ENCODE measurements at regions not wholly inside any gene's neighbourhood (a gene's known extent, or its start where the extent isn't known, plus 50 kb on each side); places are given as distances from the start of the nearest gene placed in this dataset.

GRCh38 chr2:129752176-129752575 is 227.3 kb upstream of the RAB6C start:
- Histone ChIP-seq H3K27ac (replicated peaks) (no peak overlapping the region), H3K4me3 (replicated peaks; ENCODE audit: insufficient read depth, low read length) (no peak overlapping the region), H3K27me3 (ENCODE audit: insufficient read depth, poor library complexity, severe bottlenecking) (no peaks in the 10 kb centered on the region)
- DNase-seq (ENCODE audit: low read depth in 1 of 2, low spot score in 1 of 2), result no peak
- TF ChIP-seq GABPA (IDR thresholded peaks at IDR 0.05; ENCODE audit: low read depth), result no peak
- TF ChIP-seq SPI1 (IDR thresholded peaks at IDR 0.05; ENCODE audit: borderline replicate concordance, low read depth), result no peak
- no peak for TF ChIP-seq CTCF (IDR thresholded peaks at IDR 0.05; ENCODE audit: insufficient read depth, low read length)
- no peak for TF ChIP-seq POLR2AphosphoS5 (IDR thresholded peaks at IDR 0.05; ENCODE audit: low read depth)
- TF ChIP-seq REST (IDR thresholded peaks at IDR 0.05; ENCODE audit: insufficient replicate concordance, low read depth), result no peak

- H3K27ac ChIP-seq (replicated peaks), result no peak overlapping the region
- DNase-seq (ENCODE audit: low read depth in 1 of 2, low spot score in 1 of 2), result no peak
- H3K27me3 ChIP-seq (ENCODE audit: insufficient read depth, poor library complexity, severe bottlenecking), result no peaks in the 10 kb centered on the region
- TF ChIP-seq POLR2AphosphoS5 (IDR thresholded peaks at IDR 0.05; ENCODE audit: low read depth), result no peak
- no peak for TF ChIP-seq GABPA (IDR thresholded peaks at IDR 0.05; ENCODE audit: low read depth)
- no peak for TF ChIP-seq REST (IDR thresholded peaks at IDR 0.05; ENCODE audit: insufficient replicate concordance, low read depth)
- no peak for TF ChIP-seq SPI1 (IDR thresholded peaks at IDR 0.05; ENCODE audit: borderline replicate concordance, low read depth)
- TF ChIP-seq CTCF (IDR thresholded peaks at IDR 0.05; ENCODE audit: insufficient read depth, low read length), result no peak
- no peak overlapping the region for H3K4me3 ChIP-seq (replicated peaks; ENCODE audit: insufficient read depth, low read length)
Observed at GRCh38 chr2:129752686-129753085, 226.8 kb upstream of the RAB6C start.

GRCh38 chr2:129753261-129753660 is 226.2 kb upstream of the RAB6C start:
- no peak for DNase-seq (ENCODE audit: low read depth in 1 of 2, low spot score in 1 of 2)
- Histone ChIP-seq H3K27ac (replicated peaks) (no peak overlapping the region), H3K27me3 (ENCODE audit: insufficient read depth, poor library complexity, severe bottlenecking) (no peaks in the 10 kb centered on the region), H3K4me3 (replicated peaks; ENCODE audit: insufficient read depth, low read length) (no peak overlapping the region)
- TF ChIP-seq SPI1 (IDR thresholded peaks at IDR 0.05; ENCODE audit: borderline replicate concordance, low read depth) (no peak), GABPA (IDR thresholded peaks at IDR 0.05; ENCODE audit: low read depth) (no peak), REST (IDR thresholded peaks at IDR 0.05; ENCODE audit: insufficient replicate concordance, low read depth) (no peak), CTCF (IDR thresholded peaks at IDR 0.05; ENCODE audit: insufficient read depth, low read length) (no peak), POLR2AphosphoS5 (IDR thresholded peaks at IDR 0.05; ENCODE audit: low read depth) (no peak)

Measured in HL-60 (cell line).